Renal cortex interstitium (tissue), 11 donors: ENCODE measurements at regions not wholly inside any gene's neighbourhood (a gene's known extent, or its start where the extent isn't known, plus 50 kb on each side); places are given as distances from the start of the nearest gene placed in this dataset.
"Not testable (repeated sequence)": the region's sequence is repeated elsewhere in the genome, so short reads cannot be mapped to it uniquely, and the experiment has no call there.

Source experiments
- DNase-seq, 11 donors: peaks; one replicate each; pipeline ENCODE4 v3.0.0-alpha.2; 2013; ENCODE audit warnings: low read depth in 9 of 11, low spot score in 4 of 11; ENCODE audit errors: extremely low read depth in 1 of 11

DNA sequence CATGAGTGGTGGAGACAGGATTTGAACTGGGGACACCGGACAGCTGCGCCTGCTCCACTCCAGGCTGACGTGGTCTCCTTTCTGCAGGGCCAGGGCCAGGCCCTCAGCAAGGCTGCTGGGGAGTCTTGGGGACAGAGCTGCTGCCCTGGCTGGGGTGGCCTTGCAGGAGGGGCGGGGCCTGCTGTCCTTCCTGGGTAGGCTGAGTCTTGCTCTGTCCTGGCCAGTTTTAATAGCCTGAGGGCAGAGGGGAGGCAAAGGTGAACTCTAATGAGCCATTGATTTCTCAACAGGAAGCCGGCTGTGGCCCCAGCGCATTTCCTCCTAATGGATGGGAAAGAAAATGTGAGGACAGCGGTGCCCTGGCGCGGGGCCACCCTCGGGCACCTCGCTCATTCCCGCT lies 428.4 kb upstream of the SULF2 start:
- not testable (repeated sequence) for DNase-seq

DNA sequence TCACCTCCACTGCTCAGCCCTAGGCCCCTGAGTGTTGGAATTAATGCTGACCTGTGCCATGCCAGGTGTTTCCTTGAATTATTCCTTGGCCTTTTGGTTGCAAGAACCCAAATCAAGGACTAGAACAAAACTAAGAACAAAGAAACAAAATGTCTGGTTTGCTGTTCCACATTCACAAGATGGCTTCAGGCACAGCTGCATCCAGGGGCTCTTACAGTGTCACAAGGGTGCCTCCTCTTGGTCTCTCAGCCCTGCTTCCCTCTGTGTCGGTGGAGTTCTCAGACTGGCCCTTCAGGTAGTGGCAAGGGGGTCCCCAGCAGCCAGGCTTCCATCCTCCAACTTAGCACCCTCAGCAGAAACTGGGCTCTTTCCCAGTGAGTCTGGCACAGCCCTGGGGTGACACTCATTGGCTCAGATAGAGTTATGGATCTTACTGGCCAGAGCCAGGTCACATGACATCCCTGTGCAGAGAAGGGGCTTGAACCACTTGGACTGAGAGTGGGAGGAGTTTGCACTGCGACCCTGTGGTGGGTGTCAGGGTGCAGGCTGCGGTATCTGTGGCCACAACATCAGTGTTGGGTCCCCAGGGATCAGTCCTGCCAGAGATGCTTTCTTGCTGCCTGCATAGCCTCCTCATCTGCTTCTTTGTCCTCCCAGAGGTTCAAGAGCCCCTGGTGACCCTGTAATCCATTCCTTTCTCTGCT lies 427.7 kb upstream of the SULF2 start:
- DNase-seq = no peak

DNA sequence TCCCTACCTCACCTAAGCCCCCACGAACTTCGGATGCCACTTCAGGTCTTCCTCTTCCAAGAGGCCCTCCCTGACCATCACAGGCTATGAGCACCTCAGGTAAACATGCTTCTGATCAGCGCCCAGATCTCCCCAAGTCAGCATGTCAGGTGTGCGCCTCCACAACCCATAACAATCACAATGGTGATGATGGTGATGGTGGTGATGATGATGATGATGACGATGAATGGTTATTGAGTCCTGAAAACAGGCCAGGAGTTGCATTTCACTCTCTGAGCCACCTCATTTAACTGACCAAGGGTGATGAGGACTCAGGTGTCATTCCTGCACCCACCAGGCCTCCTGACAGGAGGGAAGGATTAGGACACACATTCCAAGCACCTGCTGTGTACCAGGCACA lies 426.6 kb upstream of the SULF2 start:
- DNase-seq = no peak

DNA sequence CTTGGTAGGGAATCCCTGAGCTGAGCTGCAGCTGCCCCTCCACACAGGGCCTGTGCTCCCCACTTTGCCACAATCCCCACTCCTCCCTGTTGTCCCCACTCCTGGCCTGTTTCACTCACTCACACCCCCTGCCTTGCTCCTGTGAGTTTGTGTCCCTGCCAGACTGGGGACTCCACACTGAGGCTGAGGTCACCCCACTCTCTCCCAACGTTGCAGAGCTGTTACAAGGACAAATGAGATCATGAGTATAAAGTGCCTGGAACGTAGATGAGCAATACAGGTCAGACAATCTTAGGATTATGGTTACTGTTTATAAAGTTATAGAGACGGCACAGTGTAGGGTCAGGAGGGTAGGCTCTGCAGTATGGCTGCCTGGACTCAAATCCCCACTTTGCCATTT lies 426.0 kb upstream of the SULF2 start:
- no peak for DNase-seq

DNA sequence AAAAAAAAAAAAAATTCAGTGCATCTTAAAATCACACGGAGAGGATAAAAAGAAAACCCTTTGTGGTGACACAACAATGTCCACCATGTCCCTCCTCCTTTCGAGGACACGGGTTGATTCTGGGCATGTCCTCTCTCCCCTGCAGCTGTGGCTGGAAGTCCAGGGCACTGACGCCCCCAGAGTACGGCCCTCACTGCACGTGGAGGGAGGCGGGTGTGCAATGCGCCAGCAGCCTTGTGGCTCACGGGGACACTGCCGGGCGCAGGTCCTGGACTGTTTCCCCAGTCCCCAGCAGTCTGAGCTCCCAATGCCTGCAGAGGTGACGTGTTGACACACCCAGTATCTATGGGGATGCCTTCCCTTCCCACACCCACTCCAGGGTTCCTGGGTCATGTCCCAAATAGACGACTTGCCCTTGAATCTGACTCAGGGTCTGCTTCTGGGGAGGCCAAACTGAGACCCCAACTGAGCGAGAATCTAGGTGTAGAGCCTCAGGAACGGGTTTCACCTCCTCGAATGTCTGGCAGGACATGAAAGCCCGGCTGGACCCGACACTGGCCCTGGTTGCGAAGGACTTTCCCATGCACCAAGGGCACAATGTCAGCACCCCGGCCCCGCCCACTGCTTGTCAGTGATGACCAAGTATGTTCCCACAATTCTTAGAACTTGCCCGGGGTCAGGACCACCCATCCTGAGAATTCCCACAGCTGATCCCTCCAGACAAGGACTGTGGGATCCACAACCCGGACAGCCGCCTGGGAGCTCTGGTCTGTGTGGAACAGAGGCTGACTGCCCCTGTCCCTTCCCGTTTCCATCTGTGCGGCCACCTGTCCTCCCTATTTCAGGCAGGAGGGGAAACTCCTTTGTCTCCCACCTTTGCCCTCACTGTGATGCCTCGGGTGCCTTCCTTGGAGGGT lies 425.1 kb upstream of the SULF2 start:
- DNase-seq = no peak

DNA sequence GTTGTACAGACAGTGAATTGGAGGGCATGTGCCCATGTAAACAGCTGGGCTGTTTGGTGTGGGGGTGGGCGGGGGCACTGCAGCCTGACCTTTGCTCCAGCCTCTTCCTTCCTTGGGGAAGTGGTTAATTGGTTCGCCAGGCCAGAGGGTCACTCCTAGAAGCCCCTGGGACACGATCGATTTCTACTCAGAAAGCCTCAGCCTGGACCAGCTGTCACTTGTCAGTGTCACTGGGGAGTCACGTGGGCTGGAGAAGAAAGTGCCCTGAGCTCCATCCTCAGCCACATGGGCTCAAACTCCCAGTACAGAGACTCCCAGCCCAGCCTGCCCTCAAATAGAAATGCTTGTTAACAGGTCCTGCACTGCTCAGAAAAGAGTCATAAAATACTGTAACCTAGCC lies 423.8 kb upstream of the SULF2 start:
- no peak for DNase-seq

DNA sequence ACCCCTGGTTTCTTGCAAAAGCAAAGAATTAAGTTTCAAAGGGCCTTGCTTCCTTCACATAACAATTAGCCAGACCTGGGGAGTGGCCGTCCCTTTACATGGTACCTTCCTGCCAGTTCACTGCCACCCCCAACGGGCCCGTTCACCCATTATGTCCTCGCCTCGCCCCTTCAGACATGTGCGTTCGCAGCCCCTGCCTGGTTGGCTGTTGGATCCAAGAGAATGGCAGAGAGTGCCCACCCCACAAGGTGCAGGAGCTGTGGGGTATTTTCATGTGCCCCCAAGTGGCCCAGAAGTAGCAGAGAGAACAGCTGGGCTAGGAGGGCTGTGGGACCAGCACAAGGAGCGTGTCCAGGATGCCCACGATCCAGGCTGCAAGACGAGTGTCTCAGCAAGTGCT lies 422.9 kb upstream of the SULF2 start:
- no peak for DNase-seq

DNA sequence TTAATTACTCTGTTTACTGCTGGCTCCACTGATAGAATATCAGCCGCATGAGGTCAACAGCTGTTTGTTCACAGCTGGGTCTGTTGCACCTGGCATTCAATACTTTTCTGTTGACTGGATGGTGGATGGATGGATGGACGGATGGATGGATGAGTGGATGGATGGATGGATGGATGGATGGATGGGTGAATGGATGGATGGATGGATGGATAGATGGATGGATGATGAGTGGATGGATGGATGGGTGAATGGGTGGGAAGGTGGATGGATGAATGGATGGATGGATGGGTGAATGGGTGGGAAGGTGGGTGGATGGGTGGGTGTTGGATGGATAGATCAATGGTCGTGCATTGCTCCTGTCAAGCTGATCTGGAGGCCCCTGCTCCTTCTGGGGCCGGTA lies 422.2 kb upstream of the SULF2 start:
- no peak for DNase-seq

DNA sequence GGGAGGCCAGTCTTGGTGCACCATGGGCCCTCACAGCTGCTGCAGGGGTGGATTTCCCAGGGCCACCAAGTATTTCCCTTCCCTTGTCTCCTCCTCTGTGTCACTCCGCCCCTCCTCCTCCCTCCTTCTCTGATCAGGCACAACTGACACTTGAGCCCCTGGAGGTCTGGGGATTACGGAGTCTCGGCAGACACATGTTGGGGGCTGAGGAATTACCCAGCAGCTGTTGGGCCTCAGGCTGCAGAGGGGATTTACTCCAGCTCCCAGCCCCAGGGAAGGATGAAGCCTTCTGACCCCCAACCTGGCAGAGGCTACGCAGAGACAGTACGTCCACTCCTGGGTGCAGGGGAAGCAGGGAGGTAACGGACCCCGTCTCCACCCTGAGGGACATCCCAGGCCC lies 420.5 kb upstream of the SULF2 start:
- DNase-seq = no peak

DNA sequence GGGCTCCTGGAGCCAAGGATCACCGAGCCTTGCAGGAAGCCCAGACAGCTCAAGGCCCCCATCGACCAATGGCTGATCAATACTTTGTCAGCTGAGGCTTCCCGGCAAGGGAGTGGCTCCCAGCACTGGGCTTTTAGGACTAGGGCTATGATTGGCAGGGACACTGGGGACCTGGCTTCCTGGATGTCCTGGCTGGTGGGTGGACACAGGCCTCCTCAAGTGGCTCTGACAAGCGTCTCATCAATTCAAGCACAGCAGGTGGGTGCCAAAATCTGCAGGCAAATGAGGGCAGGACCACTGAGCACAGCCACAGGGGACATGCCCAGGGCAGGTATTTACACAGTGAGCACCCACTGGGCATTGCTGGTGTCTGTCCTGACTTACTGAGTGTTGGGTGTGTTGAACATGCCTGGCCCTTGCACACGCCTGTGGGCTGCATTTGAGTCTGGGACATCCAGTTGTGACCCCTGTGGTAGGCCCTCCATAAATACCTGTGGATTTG lies 420.1 kb upstream of the SULF2 start:
- no peak for DNase-seq

DNA sequence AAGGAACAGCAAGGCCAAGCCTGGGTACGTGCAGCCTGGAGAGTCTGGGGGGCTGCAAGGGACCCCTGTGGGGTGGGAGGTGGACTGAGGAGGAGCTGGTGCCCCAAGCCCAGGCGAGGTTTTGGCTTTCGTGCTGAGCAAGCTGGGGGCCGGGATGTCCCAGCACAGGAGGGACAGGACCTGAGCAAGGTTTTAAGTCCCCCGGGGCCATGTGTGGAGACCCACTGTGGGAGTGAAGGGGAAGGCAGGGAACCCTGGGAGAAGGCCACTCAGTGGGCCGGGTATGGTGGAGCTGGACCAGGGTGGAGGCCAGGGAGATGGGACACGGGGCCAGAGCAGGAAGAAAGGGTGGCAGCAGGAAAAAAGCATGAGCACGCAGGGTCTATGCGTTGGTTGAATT lies 419.2 kb upstream of the SULF2 start:
- DNase-seq = no peak

DNA sequence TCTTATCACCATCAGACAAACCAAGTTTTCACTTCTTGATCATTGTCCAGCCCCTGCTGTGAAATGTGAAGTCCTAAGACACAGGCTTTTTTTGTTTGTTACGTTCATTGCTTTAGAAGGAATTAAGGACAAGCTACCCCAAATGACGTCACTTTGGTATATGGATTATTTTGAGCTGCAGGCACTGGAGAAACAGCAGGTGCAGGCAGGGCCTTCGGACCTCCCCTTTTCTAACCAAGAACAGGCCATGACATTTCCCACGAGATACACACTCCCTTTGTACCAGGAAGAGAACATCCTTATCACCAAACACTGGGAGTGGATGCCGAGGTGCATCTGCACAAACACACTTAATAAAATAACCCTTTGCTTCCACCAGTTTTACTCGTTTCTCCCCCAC lies 418.0 kb upstream of the SULF2 start:
- DNase-seq = no peak

DNA sequence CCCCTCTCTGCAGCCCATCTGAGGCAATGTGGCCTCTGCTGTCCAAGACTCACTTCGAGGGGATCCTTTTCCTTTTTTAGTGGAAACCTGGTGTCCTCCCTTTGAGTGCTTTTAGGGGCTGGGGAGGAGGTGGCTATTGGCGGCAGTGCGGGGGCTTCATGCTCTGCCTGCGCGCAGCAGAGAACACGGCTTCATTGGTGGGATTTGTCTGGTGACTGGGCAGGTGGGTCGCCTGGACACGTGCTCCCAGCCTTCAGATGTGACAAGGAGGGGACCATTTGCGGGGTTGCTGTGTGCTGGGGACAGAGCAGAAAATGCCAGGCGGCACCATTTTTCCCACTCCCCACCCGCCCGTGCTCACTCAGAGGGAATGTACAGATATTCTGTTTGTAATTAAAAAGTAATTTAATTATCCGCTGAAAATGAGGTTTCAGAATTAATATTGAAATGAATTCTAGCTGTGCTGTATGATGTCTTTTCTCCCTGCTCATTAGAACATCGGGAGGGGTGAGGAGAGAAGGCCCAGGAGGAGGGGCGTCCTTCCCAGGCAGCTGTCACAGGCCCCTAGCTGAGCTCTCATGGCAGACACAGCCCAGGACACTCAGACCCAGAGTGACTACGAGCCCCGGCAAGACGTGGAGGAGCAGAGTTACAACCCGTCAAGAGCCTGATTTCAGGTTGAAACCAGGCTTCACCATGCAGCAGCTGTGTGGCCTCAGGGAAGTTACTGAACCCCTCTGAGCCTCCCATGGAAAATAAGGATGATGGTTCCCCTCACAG lies 417.2 kb upstream of the SULF2 start:
- no peak for DNase-seq

DNA sequence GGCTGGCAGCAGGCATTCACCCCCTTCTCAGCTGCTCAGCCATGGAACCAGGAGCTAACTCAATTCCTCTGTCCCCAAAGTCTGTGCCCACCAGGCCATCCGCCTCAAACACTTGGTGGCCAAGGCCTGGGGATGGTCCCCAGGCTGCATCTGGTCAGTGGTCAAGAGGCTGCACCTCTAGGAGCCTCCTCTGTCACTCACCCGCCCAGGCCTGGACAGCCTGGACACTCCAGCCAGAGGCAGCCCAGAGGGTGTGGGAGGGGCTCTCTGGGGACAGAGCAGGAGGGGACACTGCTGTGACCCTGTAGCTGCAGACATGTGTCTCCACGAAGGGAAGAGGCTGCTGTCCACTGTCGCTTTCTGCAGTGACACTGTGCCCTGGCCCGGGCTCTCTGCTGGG lies 416.6 kb upstream of the SULF2 start:
- no peak for DNase-seq

DNA sequence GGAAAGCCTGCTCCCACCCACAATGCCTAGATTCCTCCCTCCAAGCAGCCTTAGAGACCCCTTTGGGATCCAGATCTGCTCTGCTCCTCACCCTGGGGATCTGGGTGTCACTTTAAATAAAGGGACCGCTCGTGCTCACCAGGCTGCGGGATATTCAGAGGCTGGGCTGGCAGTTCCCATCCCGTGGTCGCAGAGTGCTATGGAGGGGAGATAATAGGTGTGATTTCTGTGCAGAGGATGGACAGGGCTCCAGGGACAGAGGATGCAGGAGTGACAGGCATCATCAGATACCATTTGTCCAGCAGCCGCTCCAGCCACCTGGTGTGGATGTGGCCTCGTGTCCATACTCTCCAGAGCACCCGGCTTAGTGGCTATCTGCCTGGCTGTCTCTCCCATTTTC lies 415.9 kb upstream of the SULF2 start:
- DNase-seq = no peak

DNA sequence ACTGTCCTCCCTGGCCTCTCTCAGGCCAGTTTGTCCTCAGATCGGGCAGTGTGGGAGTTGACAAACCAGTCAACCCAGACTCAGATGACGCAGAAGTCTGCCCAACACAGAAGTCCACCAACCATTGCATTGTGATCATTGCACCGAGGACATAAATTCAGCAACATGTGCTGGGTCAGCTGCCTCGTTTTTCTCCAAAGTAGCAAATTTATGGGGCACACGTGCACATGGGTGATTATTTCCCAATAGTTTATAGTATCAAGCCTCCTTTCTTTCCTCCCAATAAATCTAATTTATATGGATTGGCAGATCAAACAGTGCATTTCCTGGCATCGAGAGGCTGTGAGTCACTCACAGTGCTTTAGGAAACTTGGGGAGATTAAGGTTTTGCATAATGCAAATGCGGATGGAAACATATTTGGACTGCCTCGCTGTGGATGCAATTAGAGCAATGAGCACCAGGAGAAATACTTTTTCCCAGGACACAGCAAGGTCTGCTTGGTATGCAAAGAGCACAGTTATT lies 413.7 kb upstream of the SULF2 start:
- DNase-seq = peak in 7 of 11 donors; percentile 45 to 66 (median 57)

DNA sequence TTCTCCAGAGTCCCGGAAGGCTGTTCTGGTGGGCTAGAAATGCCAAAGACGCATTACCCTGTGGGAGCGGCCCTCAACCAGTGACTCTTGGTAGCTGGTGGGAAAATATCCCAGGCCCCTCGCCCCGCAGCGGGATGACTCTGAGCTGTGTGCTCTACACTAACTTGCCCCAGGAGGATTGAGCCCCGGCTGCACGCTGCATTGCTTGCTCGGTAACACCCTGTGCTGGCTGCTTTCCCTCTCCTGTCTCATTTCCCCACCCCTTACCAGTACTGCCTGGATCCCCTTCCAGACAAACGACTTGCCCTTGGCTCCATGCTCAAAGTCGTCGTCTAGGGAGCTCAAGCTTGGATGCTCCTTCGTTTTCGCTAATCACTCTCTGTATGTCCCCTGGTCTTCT lies 411.8 kb upstream of the SULF2 start:
- no peak for DNase-seq

DNA sequence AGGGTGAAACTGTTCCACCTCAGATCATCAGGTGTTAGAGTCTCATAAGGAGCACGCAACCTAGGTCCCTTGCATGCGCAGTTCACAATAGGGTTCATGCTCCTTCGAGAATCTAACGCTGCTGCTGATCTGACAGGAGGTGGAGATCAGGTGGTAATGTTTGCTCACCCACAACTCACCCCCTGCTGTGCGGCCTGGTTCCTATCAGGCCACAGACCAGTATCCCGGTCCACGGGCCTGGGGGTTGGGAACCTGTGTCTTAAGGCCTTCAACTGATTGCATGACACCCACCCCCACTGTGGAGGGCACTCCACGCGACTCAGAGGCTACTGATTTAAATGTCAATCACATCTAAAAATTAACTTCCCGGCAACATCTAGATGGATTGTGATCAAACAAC lies 411.2 kb upstream of the SULF2 start:
- no peak for DNase-seq

DNA sequence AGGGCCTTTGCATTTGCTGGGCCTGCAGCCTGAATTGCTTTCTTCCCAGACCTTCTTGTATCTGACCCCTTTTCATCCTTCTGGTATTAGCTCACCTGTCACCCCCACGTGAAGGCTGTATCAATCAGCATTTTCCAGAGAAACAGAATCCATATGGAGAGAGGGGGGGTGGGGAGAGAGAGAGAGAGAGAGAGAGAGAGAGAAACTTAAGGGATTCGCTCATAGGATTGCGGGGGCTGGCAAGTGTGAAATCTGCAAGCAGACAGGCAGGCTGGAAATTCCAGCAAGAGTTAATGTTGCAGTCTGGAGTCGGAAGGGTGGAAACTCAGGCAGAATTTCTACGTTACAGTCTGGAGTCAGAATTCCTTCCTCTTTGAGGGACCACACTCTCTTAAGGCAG lies 410.7 kb upstream of the SULF2 start:
- DNase-seq = no peak
